RWPE1 (cell line): ENCODE measurements at regions not wholly inside any gene's neighbourhood (a gene's known extent, or its start where the extent isn't known, plus 50 kb on each side); places are given as distances from the start of the nearest gene placed in this dataset.

Source experiments
- CTCF ChIA-PET: fragments of 350-600 bp; sonication (Branson Sonifier 250); formaldehyde crosslinking; extraction: SDS; loops from one replicate; lab custom pipeline; 2021; lab: Yijun Ruan, JAX
- POLR2A ChIA-PET: fragments of 400-600 bp; formaldehyde crosslinking; extraction: SDS; loops from one replicate; lab custom pipeline; 2020; ENCODE audit warnings: antibody characterized with exemption; ENCODE audit not compliant: low non-redundant PET; lab: Yijun Ruan, JAX
- DNase-seq: peaks from one replicate; pipeline ENCODE4 v3.0.0; 2012; ENCODE audit warnings: low spot score
- H3K27ac ChIP-seq: fragments of 450-650 bp; 2 replicates; pipeline ENCODE4 v1.5.1; 2017
- CTCF ChIP-seq: fragments of 450-650 bp; conservative IDR thresholded peaks from 2 replicates; pipeline ENCODE4 v1.5.1; 2017; ENCODE audit warnings: low read depth, mild to moderate bottlenecking

DNA sequence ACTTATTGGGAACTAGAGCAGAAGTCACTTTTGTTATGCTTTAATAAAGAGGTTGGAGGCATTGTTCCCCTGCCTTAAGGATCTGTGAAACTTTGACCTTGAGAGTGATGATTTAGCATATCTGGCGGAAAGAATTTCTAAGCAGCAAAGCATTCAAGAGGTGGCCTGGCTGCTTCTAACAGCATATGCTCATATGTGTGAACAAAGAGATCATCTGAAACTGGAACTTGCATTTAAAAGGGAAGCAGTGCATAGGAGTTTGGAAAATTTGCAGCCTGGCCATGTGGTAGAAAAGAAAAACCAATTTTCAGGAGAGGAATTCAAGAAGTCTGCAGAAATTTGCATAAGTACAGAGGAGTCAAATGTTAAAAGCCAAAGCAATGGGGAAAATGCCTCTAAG is 56.4 kb upstream of the GOLIM4 start:
- CTCF ChIA-PET, result no interaction called here
- no peak for DNase-seq
- TF ChIP-seq CTCF, result no peak
- H3K27ac ChIP-seq, result no peak overlapping the region
- POLR2A ChIA-PET, result no interaction called here
